GM19455 (cell line): ENCODE measurements at regions not wholly inside any gene's neighbourhood (a gene's known extent, or its start where the extent isn't known, plus 50 kb on each side); places are given as distances from the start of the nearest gene placed in this dataset.
"Not testable (repeated sequence)": the region's sequence is repeated elsewhere in the genome, so short reads cannot be mapped to it uniquely, and the experiment has no call there.

Experiments used
- ATAC-seq: cut with Tn5 transposase; IDR thresholded peaks from one replicate; pipeline ENCODE4 v1.9.1; 2021; ENCODE audit not compliant: unreplicated experiment

DNA sequence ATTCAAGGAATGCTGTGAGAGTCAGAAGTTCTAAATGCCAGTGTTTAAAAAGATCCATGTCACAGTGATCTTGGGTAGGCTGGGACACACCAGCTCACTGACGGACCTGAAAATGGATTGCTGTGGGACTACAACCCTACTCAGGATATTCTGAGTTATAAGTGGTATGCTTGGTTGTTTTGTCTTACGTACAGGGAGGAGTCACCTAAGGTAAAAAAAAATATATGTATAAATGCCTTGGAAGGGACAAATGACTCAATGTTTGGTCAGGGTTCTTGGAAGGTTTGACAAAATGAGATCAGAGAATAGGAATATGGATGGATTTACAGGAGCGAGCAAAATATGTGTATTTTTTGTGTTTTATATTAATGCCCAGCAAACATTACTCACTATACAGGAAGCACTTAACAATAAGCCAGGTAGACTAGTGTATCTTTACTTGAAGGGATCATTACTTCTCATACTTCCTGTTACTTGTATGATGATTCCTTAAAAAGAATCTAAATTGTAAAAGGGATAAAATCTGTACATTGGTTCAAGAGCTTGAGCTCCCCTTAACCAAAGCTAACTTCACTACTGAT lies 767.3 kb downstream of the GBE1 start:
- ATAC-seq = no peak

DNA sequence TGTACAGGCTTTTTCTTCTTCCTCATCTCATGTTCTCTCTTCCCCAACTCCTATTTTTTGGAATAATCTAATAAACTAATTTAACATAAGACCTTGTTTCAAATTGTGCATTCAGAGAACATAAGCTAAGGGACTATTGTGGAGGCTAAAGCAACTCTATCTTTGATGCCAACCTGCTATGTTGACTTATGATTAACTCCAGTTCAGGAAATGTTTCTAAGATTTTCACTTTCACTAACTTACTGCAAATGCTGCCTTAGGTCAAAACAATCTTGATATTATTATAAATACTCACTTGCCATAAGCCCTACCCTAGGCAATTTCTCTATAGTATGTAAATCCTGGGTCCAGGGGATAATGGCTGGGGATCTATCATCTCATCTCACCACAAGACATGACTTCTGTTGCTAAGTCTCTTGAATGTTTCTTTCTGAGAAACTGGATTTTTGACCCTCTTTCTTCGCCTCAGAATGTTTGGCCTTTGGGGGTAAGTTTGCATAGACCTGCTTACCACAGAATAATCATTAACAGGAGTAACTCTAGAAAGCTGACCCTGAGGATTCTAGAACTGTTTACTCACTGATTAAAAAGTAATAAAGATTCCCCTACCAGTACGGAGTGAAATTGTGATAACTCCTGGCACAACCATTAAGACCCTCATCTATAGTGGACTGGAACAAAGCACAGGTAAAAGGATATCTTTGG lies 768.1 kb downstream of the GBE1 start:
- ATAC-seq = no peak

- ATAC-seq = no peak
These were observed 777.7 kb downstream of the GBE1 start for GRCh38 chr3:80983753-80984152.

DNA sequence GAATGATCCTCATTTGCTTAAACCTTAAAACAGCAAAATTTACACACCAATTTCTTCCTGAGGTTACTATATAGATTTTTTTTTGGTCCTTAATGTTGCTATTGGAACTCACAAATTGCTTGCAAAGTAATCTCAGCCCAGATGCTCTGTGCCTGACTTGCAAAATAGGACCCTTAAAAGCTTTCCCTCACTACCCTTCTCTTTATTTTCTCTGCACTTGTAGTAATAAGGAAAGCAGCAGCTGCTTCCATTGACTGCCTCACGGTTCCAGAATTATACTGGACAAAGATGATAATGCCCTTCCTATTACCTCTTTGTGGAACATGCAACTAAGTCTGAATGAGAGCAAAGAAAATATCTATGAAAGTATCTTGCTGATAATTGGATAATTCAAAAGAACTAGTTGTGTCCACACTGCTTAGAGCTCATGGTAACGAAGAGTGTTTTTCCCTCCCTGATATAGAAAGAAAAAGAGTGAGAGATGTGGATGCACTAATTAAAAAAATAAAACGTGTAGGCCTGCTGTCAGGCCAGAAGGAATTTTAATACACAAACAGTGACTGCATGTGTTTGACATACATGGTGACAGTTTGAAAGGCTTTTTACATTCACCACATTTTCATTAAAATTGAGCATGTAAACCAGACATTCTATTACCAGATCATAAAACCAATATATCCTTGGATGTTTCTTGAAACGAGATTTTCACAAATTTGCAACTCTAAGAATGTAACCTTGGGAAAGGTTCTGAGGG lies 783.1 kb downstream of the GBE1 start:
- ATAC-seq = no peak

DNA sequence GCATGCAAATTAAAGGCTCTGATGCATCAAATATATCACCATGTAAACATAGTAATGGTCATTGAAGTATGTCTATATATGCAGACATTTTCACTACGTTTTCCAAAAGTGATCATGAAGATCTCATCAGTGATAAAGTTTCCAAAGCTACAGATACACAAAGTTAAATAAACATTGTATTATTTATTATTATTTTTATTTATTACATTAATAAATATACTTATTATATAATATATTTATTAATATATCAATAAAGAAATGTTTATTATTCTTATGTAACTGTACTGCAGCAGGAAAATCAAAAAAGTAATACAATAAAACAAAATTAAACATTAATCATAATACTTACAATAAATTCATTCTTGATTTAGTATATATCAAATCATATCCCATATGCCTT lies 791.2 kb downstream of the GBE1 start:
- no peak for ATAC-seq

DNA sequence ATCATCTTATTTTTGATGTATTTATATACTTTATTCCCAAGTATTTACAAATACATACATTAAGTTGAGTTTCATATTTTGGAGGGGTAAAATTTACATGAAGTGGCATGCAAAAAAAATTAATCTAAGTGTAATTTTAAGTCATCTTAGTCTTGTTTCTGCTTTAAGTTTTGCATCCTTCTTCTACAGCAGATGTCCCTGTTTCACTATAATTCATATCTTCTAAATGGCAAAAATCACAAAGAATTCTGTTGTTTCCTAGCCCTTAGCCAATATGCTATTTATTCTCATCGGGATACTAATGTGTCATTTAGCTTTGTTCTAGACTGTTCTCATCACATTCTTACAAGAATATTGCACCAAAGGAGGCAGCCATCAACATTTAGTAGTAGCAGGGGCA lies 831.9 kb downstream of the GBE1 start:
- ATAC-seq = no peak

GRCh38 chr3:80914854-80915253 lies 846.6 kb downstream of the GBE1 start:
- ATAC-seq = no peak

- no peak for ATAC-seq
These were observed 863.2 kb downstream of the GBE1 start for GRCh38 chr3:80898211-80898610.

GRCh38 chr3:80897005-80897404 lies 864.4 kb downstream of the GBE1 start:
- not testable (repeated sequence) for ATAC-seq

DNA sequence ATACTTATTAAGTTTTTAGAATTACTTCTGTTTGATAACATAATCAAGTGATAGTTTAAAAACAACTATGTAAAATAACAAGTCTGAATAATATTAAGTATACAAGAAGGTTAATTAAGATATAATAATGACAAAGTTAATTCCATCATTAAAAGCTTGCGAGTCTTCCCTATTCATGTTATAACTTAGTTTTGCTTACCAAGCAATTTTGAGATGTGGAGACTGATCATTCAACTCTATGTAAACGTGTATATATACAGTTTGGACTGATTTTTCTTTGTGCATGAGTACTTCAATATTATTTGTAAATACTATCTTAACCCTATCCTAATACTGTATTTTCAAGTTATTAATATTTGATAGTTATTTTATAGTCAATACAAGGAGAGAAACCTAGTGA lies 870.9 kb downstream of the GBE1 start:
- no peak for ATAC-seq

DNA sequence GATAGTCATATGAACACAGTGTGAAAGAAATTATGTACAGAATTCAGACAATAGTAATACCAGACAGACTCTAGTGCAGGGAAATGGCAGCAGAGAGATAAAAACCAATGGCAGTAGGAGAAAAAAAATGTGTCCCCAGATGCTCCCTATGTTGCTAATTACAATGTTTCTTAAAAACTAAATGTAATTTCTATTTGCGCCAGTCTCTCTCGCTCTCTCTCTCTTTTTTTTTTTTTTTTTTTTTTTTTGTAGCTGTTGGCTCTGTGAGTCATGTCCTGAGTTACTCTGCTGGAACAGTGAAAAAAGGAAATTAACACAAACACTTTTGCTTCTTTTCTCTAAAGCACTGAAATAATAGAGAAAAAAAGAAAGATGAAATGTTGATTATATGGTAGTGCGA lies 871.9 kb downstream of the GBE1 start:
- ATAC-seq = no peak

DNA sequence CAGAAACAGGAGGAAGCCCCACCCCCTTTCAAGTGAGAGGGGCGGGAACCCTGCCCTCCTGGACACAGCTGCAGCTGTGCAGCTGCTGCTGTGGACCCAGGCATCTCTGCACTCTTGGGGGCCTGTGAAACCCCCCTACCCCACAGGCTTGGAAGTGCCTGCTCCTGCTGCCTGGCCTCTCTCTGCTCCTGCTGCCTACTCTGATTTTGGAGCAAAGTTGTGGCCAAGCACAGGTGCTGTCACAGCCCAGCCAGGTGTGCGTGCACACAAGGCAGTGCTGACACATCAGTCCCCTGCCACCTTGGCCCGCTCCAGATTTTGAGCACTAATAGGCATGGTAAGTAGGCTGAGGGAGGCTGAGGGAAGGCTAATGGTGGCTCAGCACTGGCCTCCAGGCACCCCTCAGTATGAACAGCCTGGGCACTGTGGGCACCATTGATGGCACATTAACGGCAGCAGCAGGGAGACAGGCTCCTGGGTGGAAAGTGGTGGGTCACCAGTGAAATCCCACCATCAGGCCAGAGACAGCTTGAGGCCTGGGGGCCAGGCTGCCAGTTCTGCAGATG lies 890.9 kb downstream of the GBE1 start:
- ATAC-seq = no peak

GRCh38 chr3:80855482-80855881 lies 906.0 kb downstream of the GBE1 start:
- ATAC-seq = no peak

- no peak for ATAC-seq
These were observed 925.0 kb downstream of the GBE1 start for GRCh38 chr3:80836395-80836794.

GRCh38 chr3:80807577-80807976 lies 953.9 kb downstream of the GBE1 start:
- no peak for ATAC-seq

- no peak for ATAC-seq
These were observed 954.8 kb downstream of the GBE1 start for GRCh38 chr3:80806673-80807072.

GRCh38 chr3:80788914-80789313 lies 972.5 kb downstream of the GBE1 start:
- ATAC-seq = no peak

- ATAC-seq = no peak
These were observed 975.6 kb downstream of the GBE1 start for GRCh38 chr3:80785875-80786274.

DNA sequence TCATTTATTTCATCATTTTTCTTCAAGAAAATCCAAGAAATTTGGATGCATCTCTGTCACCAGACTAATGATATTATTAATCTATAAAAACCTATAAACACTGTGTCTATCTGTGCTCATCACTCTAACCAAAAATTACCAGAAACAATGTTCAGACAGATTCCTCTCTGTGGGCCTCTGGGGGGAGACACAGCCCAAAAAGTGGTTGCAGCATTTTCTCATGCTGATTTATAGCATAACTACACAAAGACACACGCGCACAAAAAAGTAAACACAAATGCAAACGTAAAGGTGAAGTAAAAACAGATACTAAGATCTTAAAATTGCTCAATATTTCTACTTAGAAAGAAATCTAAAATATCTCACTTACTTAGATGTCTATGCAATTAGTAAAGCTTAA lies 976.0 kb downstream of the GBE1 start:
- ATAC-seq = no peak

DNA sequence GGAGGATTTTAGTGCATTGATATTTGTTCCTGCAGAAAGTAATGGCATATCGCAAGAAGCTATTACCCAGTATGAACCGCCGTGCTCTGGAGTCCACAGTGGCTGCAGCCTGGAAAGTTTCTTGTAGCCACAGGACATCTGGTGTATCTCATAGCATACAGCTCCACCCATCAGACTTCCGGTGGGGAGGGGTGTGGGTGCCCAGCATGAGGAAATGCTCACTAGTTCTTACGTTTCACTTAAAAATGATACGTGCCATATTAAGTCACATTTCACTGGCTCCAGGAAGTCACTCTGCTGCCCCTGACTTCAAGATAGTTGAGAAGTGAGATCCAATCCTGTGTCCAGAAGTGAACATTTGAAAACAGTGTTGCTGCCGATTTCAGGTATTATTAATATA lies 990.4 kb downstream of the GBE1 start:
- ATAC-seq = no peak

DNA sequence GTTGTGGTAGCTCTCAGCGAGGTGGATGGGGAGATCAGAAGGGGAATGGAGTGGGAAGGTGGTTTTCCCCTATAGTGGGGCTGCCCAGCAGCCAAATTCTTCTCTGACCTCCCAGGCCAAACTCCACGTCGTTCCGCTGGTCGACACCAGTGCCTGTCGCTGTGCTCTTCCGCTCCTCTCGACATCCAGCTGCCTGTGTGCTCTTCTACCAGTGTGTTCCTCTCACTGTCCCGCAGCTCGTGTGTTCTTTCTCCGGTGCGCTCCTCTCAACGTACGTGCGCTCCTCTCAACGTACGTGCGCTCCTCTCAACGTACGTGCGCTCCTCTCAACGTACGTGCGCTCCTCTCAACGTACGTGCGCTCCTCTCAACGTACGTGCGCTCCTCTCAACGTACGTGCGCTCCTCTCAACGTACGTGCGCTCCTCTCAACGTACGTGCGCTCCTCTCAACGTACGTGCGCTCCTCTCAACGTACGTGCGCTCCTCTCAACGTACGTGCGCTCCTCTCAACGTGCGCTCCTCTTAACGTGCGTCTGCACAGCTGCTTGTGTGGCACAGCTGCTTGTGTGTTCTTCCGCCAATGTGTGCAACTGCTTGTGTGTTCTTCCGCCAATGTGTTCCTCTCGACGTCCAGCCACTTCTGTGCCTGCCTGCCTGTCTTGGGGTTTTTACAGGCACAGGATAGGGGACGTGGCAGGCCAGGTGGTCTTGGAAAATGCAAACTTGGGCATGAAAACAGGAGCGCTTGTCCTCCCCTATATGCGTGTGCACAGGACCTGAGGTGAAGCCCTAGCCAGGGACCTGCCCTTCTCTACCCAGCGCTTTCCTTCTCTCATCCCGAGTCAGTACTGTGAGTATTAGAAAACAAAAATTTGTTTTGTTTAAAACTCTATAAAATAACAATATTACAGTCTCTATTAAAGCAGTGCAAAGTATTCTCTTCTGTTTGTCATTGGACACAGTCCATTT lies 991.1 kb downstream of the GBE1 start:
- ATAC-seq = no peak
